ENCODE measurements at regions not wholly inside any gene's neighbourhood (a gene's known extent, or its start where the extent isn't known, plus 50 kb on each side); places are given as distances from the start of the nearest gene placed in this dataset.

DNA sequence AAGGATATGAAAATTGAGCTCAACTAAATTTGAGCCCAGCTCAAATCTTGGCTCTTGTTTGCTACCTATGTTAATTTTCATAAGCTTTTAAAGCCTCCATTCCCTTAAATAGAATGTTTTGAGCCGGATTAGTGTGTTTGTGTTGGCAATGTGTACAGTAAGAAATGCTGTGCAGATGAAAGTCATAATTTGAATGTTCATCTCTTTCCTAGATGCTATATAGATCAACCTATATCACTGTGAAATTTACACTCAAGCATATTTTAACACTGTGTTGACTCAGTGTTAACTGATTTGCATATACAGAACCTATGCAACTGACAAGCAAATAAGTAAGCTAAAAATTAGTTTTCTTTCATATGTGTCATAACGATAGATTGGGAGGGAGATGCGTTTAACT is 272.5 kb downstream of the TFEC start:
- TF ChIP-seq, protein P1, sequence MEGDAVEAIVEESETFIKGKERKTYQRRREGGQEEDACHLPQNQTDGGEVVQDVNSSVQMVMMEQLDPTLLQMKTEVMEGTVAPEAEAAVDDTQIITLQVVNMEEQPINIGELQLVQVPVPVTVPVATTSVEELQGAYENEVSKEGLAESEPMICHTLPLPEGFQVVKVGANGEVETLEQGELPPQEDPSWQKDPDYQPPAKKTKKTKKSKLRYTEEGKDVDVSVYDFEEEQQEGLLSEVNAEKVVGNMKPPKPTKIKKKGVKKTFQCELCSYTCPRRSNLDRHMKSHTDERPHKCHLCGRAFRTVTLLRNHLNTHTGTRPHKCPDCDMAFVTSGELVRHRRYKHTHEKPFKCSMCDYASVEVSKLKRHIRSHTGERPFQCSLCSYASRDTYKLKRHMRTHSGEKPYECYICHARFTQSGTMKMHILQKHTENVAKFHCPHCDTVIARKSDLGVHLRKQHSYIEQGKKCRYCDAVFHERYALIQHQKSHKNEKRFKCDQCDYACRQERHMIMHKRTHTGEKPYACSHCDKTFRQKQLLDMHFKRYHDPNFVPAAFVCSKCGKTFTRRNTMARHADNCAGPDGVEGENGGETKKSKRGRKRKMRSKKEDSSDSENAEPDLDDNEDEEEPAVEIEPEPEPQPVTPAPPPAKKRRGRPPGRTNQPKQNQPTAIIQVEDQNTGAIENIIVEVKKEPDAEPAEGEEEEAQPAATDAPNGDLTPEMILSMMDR (conservative IDR thresholded peaks at IDR 0.05; ENCODE audit: low read length), result no peak
- no peak for TF ChIP-seq EZH2phosphoT487 (IDR thresholded peaks at IDR 0.05; ENCODE audit: borderline replicate concordance, low read depth, low read length)
